Kidney (tissue), 13 donors: ENCODE measurements at regions not wholly inside any gene's neighbourhood (a gene's known extent, or its start where the extent isn't known, plus 50 kb on each side); places are given as distances from the start of the nearest gene placed in this dataset.

Source experiments
- DNase-seq, 5 donors: peaks; one replicate each; pipeline ENCODE4 v3.0.0-alpha.2; 2013 to 2020
- FAIRE-seq: peaks from 2 replicates; lab custom pipeline; 2012; peaks lifted over from hg19 to GRCh38; lab: Jason Lieb, UNC
- H3K27ac ChIP-seq, 2 donors: one replicate each; pipeline ENCODE4 v1.7.0; 2013; ENCODE audit warnings: low read depth in 2 of 2, low read length in 2 of 2, inconsistent platforms in 1 of 2
- H3K27me3 ChIP-seq: one replicate; pipeline ENCODE4 v1.7.1; 2013; ENCODE audit warnings: low read length, inconsistent platforms; ENCODE audit not compliant: control insufficient read depth, insufficient read depth
- H3K36me3 ChIP-seq, 3 donors: one replicate each; pipeline versions ENCODE4 v1.7.0 to v1.7.1; 2013; ENCODE audit warnings: low read length in 3 of 3, control low read depth in 1 of 3, inconsistent platforms in 1 of 3; ENCODE audit not compliant: insufficient read depth in 3 of 3, control insufficient read depth in 2 of 3
- H3K4me1 ChIP-seq, 3 donors: one replicate each; pipeline versions ENCODE4 v1.7.0 to v1.7.1; 2013; ENCODE audit warnings: low read length in 3 of 3, inconsistent platforms in 1 of 3, low read depth in 1 of 3; ENCODE audit not compliant: control insufficient read depth in 2 of 3, insufficient read depth in 2 of 3
- H3K4me3 ChIP-seq, 3 donors: one replicate each; pipeline versions ENCODE4 v1.7.0 to v1.8.1; 2013; ENCODE audit warnings: low read length in 3 of 3, control low read depth in 1 of 3, inconsistent platforms in 1 of 3
- H3K9ac ChIP-seq, 3 donors: one replicate each; pipeline versions ENCODE4 v1.7.0 to v1.7.1; 2013; ENCODE audit warnings: low read length in 3 of 3, control low read depth in 1 of 3, inconsistent platforms in 1 of 3
- H3K9me3 ChIP-seq, 3 donors: one replicate each; pipeline versions ENCODE4 v1.7.0 to v1.7.1; 2013; ENCODE audit warnings: low read length in 3 of 3, control low read depth in 1 of 3, inconsistent platforms in 1 of 3; ENCODE audit not compliant: control insufficient read depth in 2 of 3, insufficient read depth in 1 of 3
- intact Hi-C: fragments of 100-400 bp; cut with DNase I; formaldehyde crosslinking; loops from one replicate; pipeline ENCODE4 v1.11.1; 2022
- TF ChIP-seq, protein P1 (sequence below): IDR thresholded peaks from 3 replicates; pipeline ENCODE4 v1.5.1; 2012; ENCODE audit warnings: mild to moderate bottlenecking, moderate library complexity, borderline replicate concordance; ENCODE audit not compliant: insufficient read depth; ENCODE audit errors: extremely low read depth
- donor health status: control.
- donor health status: control.
- donor health status: control.
- donor health status: control.
- donor health status: control.
- donor health status: DM: yes; HTN: yes; CAD: no.
- donor health status: Normal renal cell carcinoma (clear cell type).

DNA sequence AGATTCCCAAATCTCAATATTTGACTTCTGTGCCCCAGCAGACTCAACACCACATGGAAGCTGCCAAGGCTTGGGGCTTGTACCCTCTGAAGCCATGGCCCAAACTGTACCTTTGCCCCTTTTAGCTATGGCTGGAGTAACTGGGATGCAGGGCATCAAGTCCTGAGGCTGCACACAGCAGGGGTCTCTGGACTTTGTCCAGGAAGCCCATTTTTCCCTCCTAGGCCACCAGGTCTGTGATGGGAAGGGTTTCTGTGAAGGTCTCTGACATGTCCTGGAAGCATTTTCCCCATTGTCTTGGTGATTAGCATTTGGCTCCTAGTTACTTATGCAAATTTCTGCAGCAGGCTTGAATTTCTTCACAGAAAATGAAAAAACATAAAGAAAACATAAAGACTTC, 762.3 kb downstream of the GALC start:
- Histone ChIP-seq H3K36me3 (no peaks in the 10 kb centered on the region), H3K9ac (no peak overlapping the region), H3K4me1 (no peaks in the 10 kb centered on the region), H3K27me3 (no peaks in the 10 kb centered on the region), H3K4me3 (no peak overlapping the region), H3K9me3 (peaks cover 0 to 2% (median 0%) of the 10 kb centered on the region in 3 donors), H3K27ac (no peak overlapping the region)
- FAIRE-seq (no peak), DNase-seq (no peak)
- TF ChIP-seq, protein P1, sequence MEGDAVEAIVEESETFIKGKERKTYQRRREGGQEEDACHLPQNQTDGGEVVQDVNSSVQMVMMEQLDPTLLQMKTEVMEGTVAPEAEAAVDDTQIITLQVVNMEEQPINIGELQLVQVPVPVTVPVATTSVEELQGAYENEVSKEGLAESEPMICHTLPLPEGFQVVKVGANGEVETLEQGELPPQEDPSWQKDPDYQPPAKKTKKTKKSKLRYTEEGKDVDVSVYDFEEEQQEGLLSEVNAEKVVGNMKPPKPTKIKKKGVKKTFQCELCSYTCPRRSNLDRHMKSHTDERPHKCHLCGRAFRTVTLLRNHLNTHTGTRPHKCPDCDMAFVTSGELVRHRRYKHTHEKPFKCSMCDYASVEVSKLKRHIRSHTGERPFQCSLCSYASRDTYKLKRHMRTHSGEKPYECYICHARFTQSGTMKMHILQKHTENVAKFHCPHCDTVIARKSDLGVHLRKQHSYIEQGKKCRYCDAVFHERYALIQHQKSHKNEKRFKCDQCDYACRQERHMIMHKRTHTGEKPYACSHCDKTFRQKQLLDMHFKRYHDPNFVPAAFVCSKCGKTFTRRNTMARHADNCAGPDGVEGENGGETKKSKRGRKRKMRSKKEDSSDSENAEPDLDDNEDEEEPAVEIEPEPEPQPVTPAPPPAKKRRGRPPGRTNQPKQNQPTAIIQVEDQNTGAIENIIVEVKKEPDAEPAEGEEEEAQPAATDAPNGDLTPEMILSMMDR, result no peak
- intact Hi-C loops, result no loop called here

DNA sequence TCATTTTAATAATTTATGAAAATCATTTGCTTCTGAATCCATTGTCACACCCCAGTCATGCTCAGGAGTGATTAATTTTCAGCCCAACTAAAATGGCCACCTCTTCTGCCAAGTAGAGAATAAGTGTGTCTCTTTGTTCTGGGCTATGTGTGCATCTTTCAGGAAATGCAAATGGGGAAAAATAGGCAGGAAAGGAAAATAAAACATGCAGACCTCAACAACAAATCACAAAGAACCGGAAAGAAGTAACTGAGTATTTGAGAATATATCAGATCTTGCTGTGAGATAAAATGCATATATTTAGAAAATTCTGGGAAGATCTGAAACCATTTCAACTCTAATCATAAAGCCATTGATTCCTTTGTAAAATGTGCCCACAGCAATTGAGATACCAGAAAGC, 763.9 kb downstream of the GALC start:
- intact Hi-C loops, result no loop called here
- H3K36me3 ChIP-seq, result no peaks in the 10 kb centered on the region
- DNase-seq (no peak), FAIRE-seq (no peak)
- TF ChIP-seq, protein P1, result no peak
- no peak overlapping the region for H3K4me3 ChIP-seq
- no peak overlapping the region for H3K9ac ChIP-seq
- H3K4me1 ChIP-seq, result no peaks in the 10 kb centered on the region
- peaks cover 0 to 2% (median 0%) of the 10 kb centered on the region in 3 donors for H3K9me3 ChIP-seq
- H3K27me3 ChIP-seq, result no peaks in the 10 kb centered on the region
- no peak overlapping the region for H3K27ac ChIP-seq

DNA sequence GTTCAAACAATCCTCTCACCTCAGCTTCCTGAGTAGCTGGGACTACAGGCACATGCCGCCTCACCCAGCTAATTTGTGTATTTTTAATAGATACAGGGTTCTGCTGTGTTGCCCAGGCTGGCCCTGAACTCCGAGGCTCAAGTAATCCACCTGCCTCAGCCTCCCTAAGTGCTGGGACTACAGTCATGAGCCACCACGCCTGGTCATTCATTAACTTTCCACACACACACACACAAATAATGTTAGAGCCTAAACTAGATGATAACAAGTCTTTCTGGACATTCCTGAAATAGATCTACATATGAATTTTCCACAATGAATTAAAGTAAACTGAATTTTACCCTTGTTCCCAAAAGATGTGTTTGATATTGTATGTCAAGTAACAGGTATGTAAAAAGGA, 776.0 kb downstream of the GALC start:
- no peak overlapping the region for H3K27ac ChIP-seq
- H3K27me3 ChIP-seq, result no peaks in the 10 kb centered on the region
- H3K9me3 ChIP-seq, result no peaks in the 10 kb centered on the region
- peak in 2 of 5 donors; percentile 22 to 24 for DNase-seq
- no peaks in the 10 kb centered on the region for H3K4me1 ChIP-seq
- intact Hi-C loops, result no loop called here
- FAIRE-seq, result no peak
- H3K9ac ChIP-seq, result no peak overlapping the region
- TF ChIP-seq, protein P1, result no peak
- no peaks in the 10 kb centered on the region for H3K36me3 ChIP-seq
- no peak overlapping the region for H3K4me3 ChIP-seq

GRCh38 chr14:87214558-87214957, 778.4 kb downstream of the GALC start:
- intact Hi-C loops, result no loop called here
- DNase-seq (no peak), FAIRE-seq (no peak)
- Histone ChIP-seq H3K9ac (no peak overlapping the region), H3K27ac (no peak overlapping the region), H3K4me3 (no peak overlapping the region), H3K36me3 (no peaks in the 10 kb centered on the region), H3K9me3 (no peaks in the 10 kb centered on the region), H3K27me3 (no peaks in the 10 kb centered on the region), H3K4me1 (no peaks in the 10 kb centered on the region)
- TF ChIP-seq, protein P1, result no peak
